Loucy (cell line): ENCODE measurements at regions not wholly inside any gene's neighbourhood (a gene's known extent, or its start where the extent isn't known, plus 50 kb on each side); places are given as distances from the start of the nearest gene placed in this dataset.

Source experiments
- H2AFZ ChIP-seq: fragments of 200-600 bp; sonication (generic); 2 replicates; pipeline ENCODE4 v1.6.0; 2016; ENCODE audit warnings: antibody characterized with exemption, mild to moderate bottlenecking, low read length, moderate library complexity
- H3F3A ChIP-seq: fragments of 200-600 bp; 2 replicates; pipeline ENCODE4 v1.6.0; 2016; ENCODE audit warnings: antibody characterized with exemption, low read depth, mild to moderate bottlenecking
- H3K27me3 ChIP-seq: fragments of 200-600 bp; sonication (generic); 2 replicates; pipeline ENCODE4 v1.6.1; 2014; ENCODE audit warnings: low read length, mild to moderate bottlenecking; ENCODE audit not compliant: insufficient read depth, poor library complexity, severe bottlenecking
- H3K36me3 ChIP-seq: fragments of 200-600 bp; sonication (generic); 2 replicates; pipeline ENCODE4 v1.6.1; 2016; ENCODE audit warnings: low read length; ENCODE audit not compliant: insufficient read depth
- H3K4me1 ChIP-seq: fragments of 200-600 bp; sonication (generic); 2 replicates; pipeline ENCODE4 v1.5.1; 2014; ENCODE audit warnings: low read length, mild to moderate bottlenecking; ENCODE audit not compliant: insufficient read depth, poor library complexity, severe bottlenecking
- H3K4me2 ChIP-seq: fragments of 200-600 bp; sonication (generic); 2 replicates; pipeline ENCODE4 v1.6.0; 2014; ENCODE audit warnings: antibody characterized with exemption, low read length, low read depth, mild to moderate bottlenecking; ENCODE audit not compliant: poor library complexity, severe bottlenecking
- H3K4me3 ChIP-seq: fragments of 200-600 bp; sonication (generic); 2 replicates; pipeline ENCODE4 v1.5.1; 2014; ENCODE audit warnings: low read length, mild to moderate bottlenecking, mixed read lengths; ENCODE audit not compliant: poor library complexity, severe bottlenecking
- H3K79me2 ChIP-seq: fragments of 200-600 bp; sonication (generic); 2 replicates; pipeline ENCODE4 v1.6.1; 2014; ENCODE audit warnings: low read length; ENCODE audit not compliant: insufficient read depth
- H3K9ac ChIP-seq: fragments of 200-600 bp; sonication (generic); 2 replicates; pipeline ENCODE4 v1.6.0; 2014; ENCODE audit warnings: mild to moderate bottlenecking, low read depth, low read length, moderate library complexity; ENCODE audit not compliant: poor library complexity, severe bottlenecking
- H3K9me2 ChIP-seq: fragments of 200-600 bp; sonication (generic); replicated peaks from 2 replicates; pipeline ENCODE4 v1.6.1; 2016; ENCODE audit warnings: low read depth, low read length, mixed read lengths
- H3K9me3 ChIP-seq: fragments of 200-600 bp; sonication (generic); 2 replicates; pipeline ENCODE4 v1.6.1; 2014; ENCODE audit warnings: mild to moderate bottlenecking, antibody characterized with exemption, low read length, low read depth; ENCODE audit not compliant: insufficient read depth
- H4K20me1 ChIP-seq: fragments of 200-600 bp; sonication (generic); 2 replicates; pipeline ENCODE4 v1.6.0; 2014; ENCODE audit warnings: antibody characterized with exemption, low read length, mild to moderate bottlenecking; ENCODE audit not compliant: insufficient read depth, poor library complexity, severe bottlenecking
- EZH2phosphoT487 ChIP-seq: fragments of 200-600 bp; IDR thresholded peaks from 2 replicates; pipeline ENCODE4 v1.6.1; 2018; ENCODE audit warnings: antibody characterized with exemption, mild to moderate bottlenecking, moderate library complexity, borderline replicate concordance
- TF ChIP-seq, protein P1 (sequence below): fragments of 200-600 bp; sonication (generic); conservative IDR thresholded peaks from 2 replicates; pipeline ENCODE4 v1.5.1; 2014; ENCODE audit warnings: mild to moderate bottlenecking, antibody characterized with exemption, low read length

DNA sequence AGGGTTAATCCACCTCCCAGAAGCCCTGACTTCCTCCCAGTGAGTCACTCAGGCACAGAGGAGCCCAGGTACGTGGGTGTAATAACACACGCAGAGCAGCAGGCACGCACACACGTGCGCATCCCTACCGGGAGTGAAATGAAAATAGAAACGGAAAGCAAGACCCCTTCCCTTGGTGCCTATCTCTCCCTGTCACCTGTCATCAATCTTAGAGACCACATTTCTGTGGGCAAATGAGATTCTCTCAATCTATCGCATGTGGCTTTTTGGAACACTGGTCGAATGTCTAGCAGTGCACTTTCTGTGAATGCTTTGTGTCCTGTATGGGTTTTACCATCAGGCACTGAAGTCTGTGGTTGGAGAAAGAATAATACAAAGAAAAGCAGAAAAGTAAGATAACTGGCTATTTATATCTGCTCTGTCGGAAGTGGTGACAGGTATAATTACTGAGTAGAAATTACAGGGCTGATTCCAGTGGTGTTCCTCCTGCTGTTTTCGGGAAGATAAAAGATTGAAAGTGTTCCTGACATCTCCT, 137.7 kb upstream of the GRIA1 start:
- Histone ChIP-seq H3K4me2 (no peak overlapping the region), H4K20me1 (no peaks in the 10 kb centered on the region), H3K9ac (no peak overlapping the region), H3K79me2 (no peaks in the 10 kb centered on the region), H3K4me3 (no peak overlapping the region), H3K27me3 (no peaks in the 10 kb centered on the region), H3K9me3 (no peaks in the 10 kb centered on the region), H3F3A (no peaks in the 10 kb centered on the region), H3K36me3 (no peaks in the 10 kb centered on the region), H2AFZ (no peak overlapping the region), H3K9me2 (no peaks in the 10 kb centered on the region), H3K4me1 (no peaks in the 10 kb centered on the region)
- TF ChIP-seq, protein P1, sequence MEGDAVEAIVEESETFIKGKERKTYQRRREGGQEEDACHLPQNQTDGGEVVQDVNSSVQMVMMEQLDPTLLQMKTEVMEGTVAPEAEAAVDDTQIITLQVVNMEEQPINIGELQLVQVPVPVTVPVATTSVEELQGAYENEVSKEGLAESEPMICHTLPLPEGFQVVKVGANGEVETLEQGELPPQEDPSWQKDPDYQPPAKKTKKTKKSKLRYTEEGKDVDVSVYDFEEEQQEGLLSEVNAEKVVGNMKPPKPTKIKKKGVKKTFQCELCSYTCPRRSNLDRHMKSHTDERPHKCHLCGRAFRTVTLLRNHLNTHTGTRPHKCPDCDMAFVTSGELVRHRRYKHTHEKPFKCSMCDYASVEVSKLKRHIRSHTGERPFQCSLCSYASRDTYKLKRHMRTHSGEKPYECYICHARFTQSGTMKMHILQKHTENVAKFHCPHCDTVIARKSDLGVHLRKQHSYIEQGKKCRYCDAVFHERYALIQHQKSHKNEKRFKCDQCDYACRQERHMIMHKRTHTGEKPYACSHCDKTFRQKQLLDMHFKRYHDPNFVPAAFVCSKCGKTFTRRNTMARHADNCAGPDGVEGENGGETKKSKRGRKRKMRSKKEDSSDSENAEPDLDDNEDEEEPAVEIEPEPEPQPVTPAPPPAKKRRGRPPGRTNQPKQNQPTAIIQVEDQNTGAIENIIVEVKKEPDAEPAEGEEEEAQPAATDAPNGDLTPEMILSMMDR: no peak
- TF ChIP-seq EZH2phosphoT487: no peak

DNA sequence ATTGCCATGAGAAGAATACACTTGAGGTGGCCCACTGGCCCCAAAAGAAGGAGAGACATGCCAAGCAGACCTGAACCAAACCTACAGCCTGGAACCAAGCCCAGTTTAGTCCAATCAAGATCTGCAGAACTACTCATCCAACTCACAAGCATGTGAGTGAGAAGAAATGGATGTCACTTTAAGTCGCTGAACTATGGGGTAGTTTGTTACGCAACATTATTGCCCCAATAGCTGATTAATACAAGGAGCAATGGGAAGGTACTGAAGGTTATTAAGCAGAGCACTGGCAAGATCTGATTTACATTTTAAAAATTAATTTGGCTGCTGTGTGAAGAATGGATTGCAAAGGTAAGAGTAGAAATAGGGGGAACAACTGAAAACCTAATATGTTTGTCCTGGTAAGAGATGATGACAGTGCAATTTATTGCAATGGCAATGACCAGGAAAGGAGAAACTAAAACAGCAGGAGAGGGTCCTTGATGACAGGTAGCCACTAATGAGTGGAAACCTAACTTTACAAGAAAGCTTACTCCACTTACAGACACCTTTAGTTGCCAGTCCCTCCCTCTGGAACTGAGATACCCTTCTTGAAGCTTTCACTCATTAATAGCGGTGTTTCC, 132.9 kb upstream of the GRIA1 start:
- Histone ChIP-seq H4K20me1 (no peaks in the 10 kb centered on the region), H3K9me3 (no peaks in the 10 kb centered on the region), H3K4me3 (no peak overlapping the region), H3F3A (no peaks in the 10 kb centered on the region), H2AFZ (no peak overlapping the region), H3K4me2 (no peak overlapping the region), H3K9me2 (no peaks in the 10 kb centered on the region), H3K27me3 (no peaks in the 10 kb centered on the region), H3K9ac (no peak overlapping the region), H3K79me2 (no peaks in the 10 kb centered on the region), H3K36me3 (no peaks in the 10 kb centered on the region), H3K4me1 (no peaks in the 10 kb centered on the region)
- TF ChIP-seq, protein P1: no peak
- no peak for TF ChIP-seq EZH2phosphoT487

DNA sequence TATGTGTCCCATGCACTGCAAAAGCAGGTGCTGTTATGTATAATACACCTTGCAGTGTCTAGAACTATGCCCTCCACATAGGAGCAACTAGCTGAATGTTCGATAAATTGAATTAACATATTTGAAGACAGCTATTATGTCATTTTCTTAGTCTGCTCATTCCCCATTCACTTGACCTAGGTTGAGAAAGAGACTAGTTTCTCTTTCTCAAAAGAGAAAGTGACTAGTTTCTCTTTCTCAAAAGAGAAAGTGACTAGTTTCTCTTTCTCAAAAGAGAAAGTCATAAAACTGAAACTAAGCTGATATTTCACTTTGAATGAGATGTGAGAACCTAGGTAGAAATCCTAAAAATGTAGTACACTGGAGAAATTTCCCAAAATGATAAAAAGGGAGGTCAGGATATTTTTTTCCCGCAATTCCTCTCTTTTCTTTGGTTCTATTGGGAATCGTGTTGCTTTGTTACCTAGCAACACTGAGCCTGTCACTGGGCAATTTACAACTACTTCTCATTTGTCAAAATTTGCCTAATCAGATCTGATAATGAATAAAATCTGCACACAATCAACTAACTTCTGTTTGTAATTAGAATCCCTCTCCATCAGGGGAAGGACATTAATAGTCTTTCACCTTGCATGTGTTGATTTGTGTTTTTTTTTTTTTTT, 132.0 kb upstream of the GRIA1 start:
- Histone ChIP-seq H4K20me1 (no peaks in the 10 kb centered on the region), H3K4me2 (no peak overlapping the region), H3K4me3 (no peak overlapping the region), H3K4me1 (no peaks in the 10 kb centered on the region), H3K9me2 (no peaks in the 10 kb centered on the region), H3F3A (no peaks in the 10 kb centered on the region), H3K27me3 (no peaks in the 10 kb centered on the region), H3K79me2 (no peaks in the 10 kb centered on the region), H3K9me3 (no peaks in the 10 kb centered on the region), H3K9ac (no peak overlapping the region), H3K36me3 (no peaks in the 10 kb centered on the region), H2AFZ (no peak overlapping the region)
- TF ChIP-seq, protein P1: no peak
- no peak for TF ChIP-seq EZH2phosphoT487
